ENCODE measurements at regions not wholly inside any gene's neighbourhood (a gene's known extent, or its start where the extent isn't known, plus 50 kb on each side); places are given as distances from the start of the nearest gene placed in this dataset.

- TF ChIP-seq CTCF (conservative IDR thresholded peaks at IDR 0.05 in 1 of 2, IDR thresholded peaks at IDR 0.05 in 1 of 2; ENCODE audit: low read depth in 1 of 2, low read length in 2 of 2) (no peak), EZH2 (IDR thresholded peaks at IDR 0.05; ENCODE audit: low read length, missing control alignments) (no peak)
Observed at GRCh38 chr5:5967944-5968343, 410.4 kb downstream of the MED10 start.

Measured in fibroblast of lung (primary cell).